ENCODE measurements at regions not wholly inside any gene's neighbourhood (a gene's known extent, or its start where the extent isn't known, plus 50 kb on each side); places are given as distances from the start of the nearest gene placed in this dataset.
"Not testable (repeated sequence)": the region's sequence is repeated elsewhere in the genome, so short reads cannot be mapped to it uniquely, and the experiment has no call there.

GRCh38 chr4:187088070-187088799, 364.6 kb upstream of the FAT1 start:
- DNase-seq (ENCODE audit: extremely low read depth, insufficient read length), result no peak
- TF ChIP-seq CTCF (IDR thresholded peaks at IDR 0.05; ENCODE audit: insufficient read depth, low read length, poor library complexity, severe bottlenecking), result no peak
- Histone ChIP-seq H3K27me3 (replicated peaks; ENCODE audit: control insufficient read depth, insufficient read depth, low read length) (no peaks in the 10 kb centered on the region), H3K4me3 (replicated peaks; ENCODE audit: low read depth, low read length) (no peak overlapping the region), H3K36me3 (ENCODE audit: control insufficient read depth, insufficient read depth, low read length) (no peaks in the 10 kb centered on the region)

GRCh38 chr4:187090401-187090800, 366.7 kb upstream of the FAT1 start:
- no peaks in the 10 kb centered on the region for H3K36me3 ChIP-seq (ENCODE audit: control insufficient read depth, insufficient read depth, low read length)
- TF ChIP-seq CTCF (IDR thresholded peaks at IDR 0.05; ENCODE audit: insufficient read depth, low read length, poor library complexity, severe bottlenecking), result no peak
- DNase-seq (ENCODE audit: extremely low read depth, insufficient read length), result no peak
- H3K27me3 ChIP-seq (replicated peaks; ENCODE audit: control insufficient read depth, insufficient read depth, low read length), result no peaks in the 10 kb centered on the region
- no peak overlapping the region for H3K4me3 ChIP-seq (replicated peaks; ENCODE audit: low read depth, low read length)

- H3K27me3 ChIP-seq (replicated peaks; ENCODE audit: control insufficient read depth, insufficient read depth, low read length); H3K36me3 ChIP-seq (ENCODE audit: control insufficient read depth, insufficient read depth, low read length); DNase-seq (ENCODE audit: extremely low read depth, insufficient read length); H3K4me3 ChIP-seq (replicated peaks; ENCODE audit: low read depth, low read length): not testable (repeated sequence)
These were observed 367.2 kb upstream of the FAT1 start for GRCh38 chr4:187090832-187091231.

- no peak for TF ChIP-seq CTCF (IDR thresholded peaks at IDR 0.05; ENCODE audit: insufficient read depth, low read length, poor library complexity, severe bottlenecking)
- no peak for DNase-seq (ENCODE audit: extremely low read depth, insufficient read length)
- no peak overlapping the region for H3K4me3 ChIP-seq (replicated peaks; ENCODE audit: low read depth, low read length)
- no peaks in the 10 kb centered on the region for H3K36me3 ChIP-seq (ENCODE audit: control insufficient read depth, insufficient read depth, low read length)
- H3K27me3 ChIP-seq (replicated peaks; ENCODE audit: control insufficient read depth, insufficient read depth, low read length), result no peaks in the 10 kb centered on the region
These were observed 370.5 kb upstream of the FAT1 start for GRCh38 chr4:187094144-187094543.

- no peak for DNase-seq (ENCODE audit: extremely low read depth, insufficient read length)
These were observed 374.8 kb upstream of the FAT1 start for GRCh38 chr4:187098429-187098828.

GRCh38 chr4:187103351-187103750, 379.7 kb upstream of the FAT1 start:
- Histone ChIP-seq H3K36me3 (ENCODE audit: control insufficient read depth, insufficient read depth, low read length) (no peaks in the 10 kb centered on the region), H3K4me3 (replicated peaks; ENCODE audit: low read depth, low read length) (no peak overlapping the region), H3K27me3 (replicated peaks; ENCODE audit: control insufficient read depth, insufficient read depth, low read length) (no peaks in the 10 kb centered on the region)
- DNase-seq (ENCODE audit: extremely low read depth, insufficient read length), result no peak
- TF ChIP-seq CTCF (IDR thresholded peaks at IDR 0.05; ENCODE audit: insufficient read depth, low read length, poor library complexity, severe bottlenecking), result no peak

More at GRCh38 chr4:187098429-187098828, 374.8 kb upstream of the FAT1 start:
- no peak for TF ChIP-seq CTCF (IDR thresholded peaks at IDR 0.05; ENCODE audit: insufficient read depth, low read length, poor library complexity, severe bottlenecking)
- H3K36me3 ChIP-seq (ENCODE audit: control insufficient read depth, insufficient read depth, low read length), result no peaks in the 10 kb centered on the region
- H3K27me3 ChIP-seq (replicated peaks; ENCODE audit: control insufficient read depth, insufficient read depth, low read length), result no peaks in the 10 kb centered on the region
- H3K4me3 ChIP-seq (replicated peaks; ENCODE audit: low read depth, low read length), result no peak overlapping the region

All from GM06990 (cell line).